BLaER1 treated with 17β-estradiol and CSF1 and Interleukin-3, amounts not matched to agents 10 nM and 100 nM (cell line): ENCODE measurements at regions not wholly inside any gene's neighbourhood (a gene's known extent, or its start where the extent isn't known, plus 50 kb on each side); places are given as distances from the start of the nearest gene placed in this dataset.

Experiments used
- H3K27ac ChIP-seq, 11 experiments: shearing (Covaris generic); formaldehyde crosslinking; 2 replicates each; pipeline ENCODE4 v1.8.1; 2022
- H3K27me3 ChIP-seq, 11 experiments: shearing (Covaris generic); formaldehyde crosslinking; 2 replicates each; pipeline ENCODE4 v1.8.1; 2022
- H3K36me3 ChIP-seq, 11 experiments: shearing (Covaris generic); formaldehyde crosslinking; 2 replicates each; pipeline ENCODE4 v1.8.1; 2022
- H3K4me1 ChIP-seq, 10 experiments: shearing (Covaris generic); formaldehyde crosslinking; 2 replicates each; pipeline ENCODE4 v1.8.1; 2022
- H3K4me2 ChIP-seq, 11 experiments: shearing (Covaris generic); formaldehyde crosslinking; 2 replicates each; pipeline ENCODE4 v1.8.1; 2022
- H3K4me3 ChIP-seq, 10 experiments: shearing (Covaris generic); formaldehyde crosslinking; 2 replicates each; pipeline ENCODE4 v1.8.1; 2022
- H3K9ac ChIP-seq, 11 experiments: shearing (Covaris generic); formaldehyde crosslinking; 2 replicates each; pipeline ENCODE4 v1.8.1; 2022
- H3K9me3 ChIP-seq, 11 experiments: shearing (Covaris generic); formaldehyde crosslinking; replicated peaks in 1 of 11; 2 replicates each; pipeline ENCODE4 v1.8.1; 2022
- H4K20me1 ChIP-seq, 11 experiments: shearing (Covaris generic); formaldehyde crosslinking; 2 replicates each; pipeline ENCODE4 v1.8.1; 2022
- Cebpa-rat ChIP-seq, 11 experiments: shearing (Covaris generic); IDR thresholded peaks; 2 replicates each; pipeline ENCODE4 v1.8.1; 2022

DNA sequence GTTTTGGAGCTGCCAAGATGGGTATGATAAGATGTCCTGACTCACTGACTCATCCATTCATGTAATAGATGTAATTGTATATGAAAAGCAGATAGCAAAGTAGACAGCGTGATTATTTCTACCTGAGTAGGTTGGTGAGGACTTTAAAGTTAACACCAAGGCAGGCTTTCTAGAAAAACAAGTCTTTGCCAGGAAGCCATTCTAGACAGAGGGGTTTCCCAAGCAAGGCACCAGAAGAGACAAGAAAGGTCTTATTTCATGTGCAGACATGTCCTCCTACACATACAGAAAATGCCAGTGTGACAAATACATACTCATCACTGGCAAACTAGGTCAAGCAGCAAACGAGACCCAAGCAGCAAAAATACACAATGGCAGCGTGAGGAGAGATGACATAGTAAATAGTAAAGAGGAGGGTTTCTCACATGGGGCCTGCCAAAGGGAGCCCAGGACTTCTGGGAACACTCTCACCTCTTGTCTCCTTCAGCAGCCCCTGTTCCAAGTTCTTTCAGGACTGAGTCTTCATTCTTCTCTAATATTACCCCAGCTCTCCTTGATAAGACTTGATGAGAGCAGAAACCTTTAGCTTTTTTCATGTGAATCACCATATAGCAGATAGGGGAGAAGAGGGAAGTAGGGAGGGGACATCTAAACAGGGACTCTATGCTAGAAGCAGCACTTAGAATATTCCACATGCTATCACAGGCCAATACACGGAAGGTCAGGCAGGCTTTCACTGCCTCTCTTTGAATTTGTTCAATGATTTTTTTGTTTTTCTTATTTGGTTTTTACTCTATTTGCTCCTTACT lies 114.6 kb upstream of the ATP1B1 start:
- no peak overlapping the region for H3K27ac ChIP-seq

GRCh38 chr1:169001353-169001752 lies 105.1 kb upstream of the ATP1B1 start:
- Histone ChIP-seq H3K4me2 (no peak overlapping the region), H3K4me1 (no peaks in the 10 kb centered on the region; a peak in 1 of 20 replicates), H4K20me1 (no peaks in the 10 kb centered on the region), H3K4me3 (no peak overlapping the region), H3K27me3 (no peaks in the 10 kb centered on the region), H3K9me3 (peaks cover 0 to 6% (median 0%) of the 10 kb centered on the region in 11 experiments; a peak in 2 of 22 replicates), H3K9ac (no peak overlapping the region), H3K27ac (no peak overlapping the region), H3K36me3 (no peaks in the 10 kb centered on the region)
- TF ChIP-seq Cebpa-rat (IDR thresholded peaks at IDR 0.05), result no peak

More for the DNA sequence above, 114.6 kb upstream of the ATP1B1 start:
- TF ChIP-seq Cebpa-rat (IDR thresholded peaks at IDR 0.05), result no peak
- Histone ChIP-seq H3K9me3 (no peaks in the 10 kb centered on the region), H3K9ac (no peak overlapping the region), H3K4me1 (peaks cover 0 to 11% (median 0%) of the 10 kb centered on the region in 10 experiments; a peak in 2 of 20 replicates), H4K20me1 (no peaks in the 10 kb centered on the region), H3K4me2 (no peak overlapping the region), H3K27me3 (no peaks in the 10 kb centered on the region), H3K36me3 (no peaks in the 10 kb centered on the region), H3K4me3 (no peak overlapping the region)

DNA sequence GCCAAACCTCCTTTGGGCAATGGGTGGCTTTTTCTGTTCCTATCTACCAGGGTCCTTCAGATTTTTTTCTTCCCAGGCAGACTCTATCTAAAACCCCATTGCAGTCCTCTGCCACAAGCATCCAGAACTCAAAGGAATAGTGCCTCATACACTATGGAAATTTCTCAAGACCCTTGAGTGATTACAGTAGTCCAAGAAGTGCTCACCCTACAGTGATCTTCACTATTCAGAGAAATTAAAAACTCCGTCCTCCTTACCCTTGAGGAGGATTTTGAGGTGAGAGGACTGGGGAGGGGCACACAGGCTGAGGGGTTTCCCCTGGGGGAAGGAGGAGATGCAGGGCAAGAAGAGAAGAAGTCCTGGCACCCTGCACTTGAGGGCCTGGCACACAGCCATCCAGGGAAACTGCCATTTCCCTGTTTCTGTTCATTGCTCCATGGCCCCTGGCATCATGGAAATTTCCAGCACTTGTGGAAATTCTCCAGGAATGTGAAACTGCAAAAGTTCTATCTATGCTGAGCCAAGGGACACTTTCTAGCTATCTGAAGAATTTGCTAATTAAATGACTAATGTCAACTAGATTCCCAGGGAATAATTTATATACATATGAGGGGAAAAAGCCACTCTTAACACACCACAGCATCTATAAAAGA lies 102.5 kb upstream of the ATP1B1 start:
- H3K27me3 ChIP-seq, result no peaks in the 10 kb centered on the region
- H3K4me1 ChIP-seq, result no peaks in the 10 kb centered on the region; a peak in 1 of 20 replicates
- no peak for TF ChIP-seq Cebpa-rat (IDR thresholded peaks at IDR 0.05)
- no peak overlapping the region for H3K9ac ChIP-seq
- H3K4me2 ChIP-seq, result no peak overlapping the region
- no peak overlapping the region for H3K4me3 ChIP-seq
- H3K9me3 ChIP-seq, result peaks cover 0 to under 1% (median 0%) of the 10 kb centered on the region in 11 experiments; a peak in 2 of 22 replicates
- no peaks in the 10 kb centered on the region for H3K36me3 ChIP-seq
- no peak overlapping the region for H3K27ac ChIP-seq
- H4K20me1 ChIP-seq, result no peaks in the 10 kb centered on the region

GRCh38 chr1:169005776-169006175 lies 100.7 kb upstream of the ATP1B1 start:
- H3K9me3 ChIP-seq, result no peaks in the 10 kb centered on the region
- no peak overlapping the region for H3K4me3 ChIP-seq
- H3K27me3 ChIP-seq, result no peaks in the 10 kb centered on the region
- TF ChIP-seq Cebpa-rat (IDR thresholded peaks at IDR 0.05), result no peak
- H3K4me2 ChIP-seq, result no peak overlapping the region
- no peaks in the 10 kb centered on the region for H3K36me3 ChIP-seq
- H3K9ac ChIP-seq, result no peak overlapping the region
- no peak overlapping the region for H3K27ac ChIP-seq
- no peaks in the 10 kb centered on the region for H4K20me1 ChIP-seq
- no peaks in the 10 kb centered on the region; a peak in 1 of 20 replicates for H3K4me1 ChIP-seq

DNA sequence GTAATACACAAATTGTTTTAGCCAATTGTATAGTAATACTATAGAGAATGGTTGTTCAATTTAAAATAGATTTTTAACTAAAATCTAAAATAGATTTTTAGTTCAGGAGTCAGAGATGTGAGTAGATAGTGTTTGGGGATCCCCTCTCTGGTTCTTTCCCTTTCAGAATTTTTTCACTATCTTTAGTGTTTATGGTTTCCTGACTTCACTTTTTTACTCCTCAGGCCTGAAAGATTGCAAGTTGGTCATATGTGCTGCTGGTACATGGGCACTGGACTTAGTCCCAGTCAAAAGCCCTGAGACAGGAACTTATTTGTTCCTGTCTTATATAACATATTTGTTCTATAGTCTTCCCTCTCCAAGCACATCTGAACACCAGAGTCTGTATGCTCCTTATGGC lies 96.8 kb upstream of the ATP1B1 start:
- Histone ChIP-seq H3K9ac (no peak overlapping the region), H3K27me3 (no peaks in the 10 kb centered on the region), H3K4me2 (no peak overlapping the region), H3K9me3 (no peaks in the 10 kb centered on the region), H3K36me3 (no peaks in the 10 kb centered on the region), H3K4me3 (no peak overlapping the region), H3K27ac (no peak overlapping the region), H3K4me1 (no peaks in the 10 kb centered on the region), H4K20me1 (no peaks in the 10 kb centered on the region)
- TF ChIP-seq Cebpa-rat (IDR thresholded peaks at IDR 0.05), result no peak

DNA sequence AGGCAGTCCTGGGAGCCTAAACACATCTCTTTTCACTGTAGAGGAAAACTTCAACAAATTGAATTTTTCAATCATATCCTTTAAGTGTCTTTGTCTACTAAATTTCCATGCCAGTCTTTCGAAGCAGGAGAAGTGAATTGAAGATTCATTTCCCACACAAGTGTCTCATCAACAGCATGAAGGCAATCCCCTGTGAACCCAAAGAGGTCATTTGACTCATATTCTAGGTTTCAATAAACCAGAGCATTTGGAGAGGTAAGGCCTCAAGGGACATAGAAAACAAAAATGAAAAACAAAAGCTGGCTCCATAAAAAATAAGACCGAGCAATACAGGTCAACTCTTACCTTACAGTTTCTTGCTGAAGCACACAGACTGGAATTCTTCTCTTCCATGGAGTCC lies 94.1 kb upstream of the ATP1B1 start:
- Histone ChIP-seq H3K4me1 (no peaks in the 10 kb centered on the region), H3K36me3 (no peaks in the 10 kb centered on the region)

DNA sequence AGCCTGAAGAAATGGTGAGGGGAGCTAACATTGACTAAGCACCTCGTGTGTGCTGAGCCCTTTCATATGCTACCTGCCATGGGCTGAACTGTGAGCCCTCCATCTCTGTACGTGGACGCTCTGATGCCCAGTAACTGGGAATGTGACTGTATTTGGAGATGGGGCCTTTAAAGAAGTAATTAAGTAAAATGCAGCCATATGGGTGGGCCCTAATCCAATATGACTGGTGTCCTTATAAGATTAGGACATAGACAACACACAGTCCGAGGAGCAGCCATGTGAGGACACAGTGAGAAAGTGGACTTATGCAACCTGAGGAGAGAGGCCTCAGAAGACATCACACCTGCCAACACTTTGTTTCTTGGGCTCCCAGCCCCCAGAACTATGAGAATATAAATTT lies 92.7 kb upstream of the ATP1B1 start:
- Histone ChIP-seq H3K4me3 (no peak overlapping the region), H3K4me2 (no peak overlapping the region), H3K9me3 (no peaks in the 10 kb centered on the region), H3K36me3 (no peaks in the 10 kb centered on the region), H3K27ac (no peak overlapping the region), H3K4me1 (no peaks in the 10 kb centered on the region), H3K9ac (no peak overlapping the region), H3K27me3 (no peaks in the 10 kb centered on the region), H4K20me1 (no peaks in the 10 kb centered on the region)
- no peak for TF ChIP-seq Cebpa-rat (IDR thresholded peaks at IDR 0.05)

More for the DNA sequence above, 94.1 kb upstream of the ATP1B1 start:
- H3K27ac ChIP-seq, result no peak overlapping the region
- no peaks in the 10 kb centered on the region for H3K27me3 ChIP-seq
- H3K4me2 ChIP-seq, result no peak overlapping the region
- H3K9me3 ChIP-seq, result no peaks in the 10 kb centered on the region
- no peak for TF ChIP-seq Cebpa-rat (IDR thresholded peaks at IDR 0.05)
- H3K9ac ChIP-seq, result no peak overlapping the region
- no peaks in the 10 kb centered on the region for H4K20me1 ChIP-seq
- H3K4me3 ChIP-seq, result no peak overlapping the region

- Histone ChIP-seq H3K9ac (no peak overlapping the region), H3K36me3 (no peaks in the 10 kb centered on the region), H3K4me1 (no peaks in the 10 kb centered on the region; a peak in 1 of 20 replicates), H3K27ac (no peak overlapping the region), H3K27me3 (no peaks in the 10 kb centered on the region), H3K4me3 (no peak overlapping the region), H4K20me1 (no peaks in the 10 kb centered on the region), H3K4me2 (no peak overlapping the region), H3K9me3 (no peaks in the 10 kb centered on the region)
- no peak for TF ChIP-seq Cebpa-rat (IDR thresholded peaks at IDR 0.05)
Measured at GRCh38 chr1:169015464-169015863, 91.0 kb upstream of the ATP1B1 start.

GRCh38 chr1:169018751-169019150 lies 87.7 kb upstream of the ATP1B1 start:
- no peaks in the 10 kb centered on the region; a peak in 1 of 20 replicates for H3K4me1 ChIP-seq
- H3K9me3 ChIP-seq, result peaks cover 0 to 6% (median 0%) of the 10 kb centered on the region in 11 experiments; a peak in 2 of 22 replicates
- H3K9ac ChIP-seq, result no peak overlapping the region
- no peaks in the 10 kb centered on the region for H3K27me3 ChIP-seq
- no peaks in the 10 kb centered on the region for H3K36me3 ChIP-seq
- no peak overlapping the region for H3K27ac ChIP-seq
- H4K20me1 ChIP-seq, result no peaks in the 10 kb centered on the region
- no peak overlapping the region for H3K4me3 ChIP-seq
- H3K4me2 ChIP-seq, result no peak overlapping the region
- no peak for TF ChIP-seq Cebpa-rat (IDR thresholded peaks at IDR 0.05)
